HG03175 (cell line): ENCODE measurements at regions not wholly inside any gene's neighbourhood (a gene's known extent, or its start where the extent isn't known, plus 50 kb on each side); places are given as distances from the start of the nearest gene placed in this dataset.
"Not testable (repeated sequence)": the region's sequence is repeated elsewhere in the genome, so short reads cannot be mapped to it uniquely, and the experiment has no call there.

Experiments used
- ATAC-seq: cut with Tn5 transposase; IDR thresholded peaks from one replicate; pipeline ENCODE4 v1.9.1; 2021; ENCODE audit warnings: mild to moderate bottlenecking, moderate library complexity; ENCODE audit not compliant: unreplicated experiment

DNA sequence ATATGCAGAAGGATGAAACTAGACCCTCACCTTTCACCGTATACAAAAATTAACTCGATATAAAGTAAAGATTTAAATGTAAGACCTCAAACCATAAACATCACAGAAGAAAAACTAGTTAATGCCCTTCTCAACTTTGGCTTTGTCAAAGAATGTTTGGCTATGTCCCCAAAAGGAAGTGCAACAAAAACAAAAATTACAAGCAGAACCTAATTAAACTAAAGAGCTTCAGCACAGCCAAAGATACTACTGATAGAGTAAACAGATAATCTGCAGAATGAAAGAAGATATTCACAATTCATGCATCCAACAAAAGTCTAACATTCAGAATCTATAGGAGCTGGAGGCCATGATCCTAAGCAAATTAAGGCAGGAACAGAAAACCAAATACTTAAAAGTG is 824.6 kb upstream of the NEGR1 start:
- ATAC-seq, result no peak

GRCh38 chr1:73105755-73106154 is 823.4 kb upstream of the NEGR1 start:
- no peak for ATAC-seq

- no peak for ATAC-seq
Measured at GRCh38 chr1:73104749-73105148, 822.4 kb upstream of the NEGR1 start.

DNA sequence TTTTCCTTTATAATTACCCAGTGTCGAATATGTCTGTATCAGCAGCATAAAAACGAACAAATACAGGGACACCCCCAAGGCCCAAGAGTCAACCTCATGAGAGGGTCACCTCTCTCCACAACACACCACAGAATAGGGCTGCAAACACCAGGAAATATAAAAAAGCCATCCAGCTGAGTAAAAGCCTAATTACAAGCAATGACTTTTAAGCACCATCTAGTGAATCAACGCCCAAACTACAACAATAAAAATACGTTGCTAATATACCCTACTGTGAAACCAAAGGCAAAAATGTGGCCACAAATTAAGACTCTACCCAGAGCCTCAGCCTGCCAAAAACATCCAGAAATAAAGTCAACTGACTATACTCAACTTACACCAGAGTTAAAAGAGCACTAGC is 817.9 kb upstream of the NEGR1 start:
- ATAC-seq, result no peak

DNA sequence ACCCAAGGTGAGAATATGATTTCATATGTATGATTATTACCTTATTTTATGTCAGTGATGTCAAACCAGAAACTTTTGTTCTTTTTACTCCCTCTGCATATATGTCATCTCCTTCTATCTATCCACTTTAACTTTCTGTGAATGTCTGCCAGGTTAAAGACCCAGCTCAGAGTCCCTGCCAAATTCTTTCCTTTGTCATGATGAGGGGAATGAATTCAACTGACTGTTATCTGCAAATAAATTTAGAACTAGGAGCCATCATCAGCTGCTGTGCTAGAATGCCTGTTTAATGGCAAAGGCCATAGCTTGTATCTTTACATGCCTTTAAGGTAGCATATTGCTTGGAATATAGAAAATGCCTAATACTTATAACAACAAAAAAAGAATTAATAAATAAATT is 815.6 kb upstream of the NEGR1 start:
- no peak for ATAC-seq

DNA sequence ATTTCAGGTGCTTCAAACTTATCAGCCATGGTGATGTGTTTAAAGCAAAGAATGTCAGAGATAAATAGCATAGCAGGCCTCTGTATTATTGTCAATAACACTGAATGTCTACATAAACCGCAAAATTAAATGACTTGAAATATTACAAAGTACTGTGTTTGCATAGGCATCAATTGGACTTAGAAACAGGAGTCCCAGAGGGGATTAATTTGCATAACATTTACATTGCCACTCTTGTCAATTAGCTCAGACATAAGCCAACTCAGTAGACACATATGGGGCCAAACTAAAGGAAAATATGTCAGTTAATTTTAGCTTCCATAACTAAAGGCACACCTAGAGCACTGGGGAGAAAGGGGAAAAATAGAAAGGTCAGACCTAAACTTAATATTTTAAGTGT is 814.5 kb upstream of the NEGR1 start:
- ATAC-seq, result no peak

DNA sequence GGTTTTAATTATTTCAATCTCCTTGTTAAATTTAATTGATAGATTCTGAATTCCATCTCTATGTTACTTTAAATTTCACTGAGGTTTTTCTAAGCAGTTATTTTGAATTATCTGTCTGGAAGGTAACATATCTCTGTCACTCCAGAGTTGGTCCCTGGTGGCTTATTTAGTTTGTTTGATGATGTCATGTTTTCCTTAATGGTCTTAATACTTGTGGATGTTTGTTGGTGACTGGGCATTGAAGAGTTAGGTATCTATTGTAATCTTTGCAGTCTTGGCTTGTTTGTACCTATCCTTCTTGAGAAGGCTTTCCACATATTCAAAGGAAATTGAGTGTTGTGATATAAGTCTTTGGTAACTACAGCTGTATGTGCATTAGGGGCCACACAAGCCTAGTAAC is 810.0 kb upstream of the NEGR1 start:
- no peak for ATAC-seq

- no peak for ATAC-seq
Measured at GRCh38 chr1:73066866-73067265, 784.5 kb upstream of the NEGR1 start.

- ATAC-seq, result no peak
Measured at GRCh38 chr1:73065339-73066041, 783.2 kb upstream of the NEGR1 start.

DNA sequence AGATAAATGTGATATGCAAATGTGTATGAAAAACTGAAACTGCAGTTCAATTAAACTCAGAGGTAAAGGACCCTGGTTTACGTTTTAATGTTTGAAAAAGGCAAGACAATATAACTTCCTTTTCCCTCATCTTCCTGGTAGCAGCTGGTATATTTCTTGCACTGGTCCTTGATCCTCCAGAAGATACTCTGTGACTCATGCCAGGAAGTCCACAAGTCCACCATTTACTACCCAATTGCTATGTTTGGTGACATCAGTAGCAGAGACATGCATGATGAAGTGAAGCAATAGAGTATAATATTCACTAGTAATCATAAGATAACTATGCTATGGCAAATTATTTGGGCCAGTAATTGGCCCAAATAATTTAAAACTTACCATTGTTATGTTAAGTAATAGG is 774.5 kb upstream of the NEGR1 start:
- ATAC-seq, result no peak

GRCh38 chr1:73044241-73045036 is 762.1 kb upstream of the NEGR1 start:
- ATAC-seq, result no peak

- no peak for ATAC-seq
Measured at GRCh38 chr1:73042403-73042802, 760.1 kb upstream of the NEGR1 start.

- ATAC-seq, result no peak
Measured at GRCh38 chr1:73040811-73041210, 758.5 kb upstream of the NEGR1 start.

- no peak for ATAC-seq
Measured at GRCh38 chr1:73034271-73034670, 751.9 kb upstream of the NEGR1 start.

- no peak for ATAC-seq
Measured at GRCh38 chr1:73033640-73034039, 751.3 kb upstream of the NEGR1 start.

GRCh38 chr1:73029571-73029970 is 747.2 kb upstream of the NEGR1 start:
- ATAC-seq, result no peak

- no peak for ATAC-seq
Measured at GRCh38 chr1:73026114-73026513, 743.8 kb upstream of the NEGR1 start.

DNA sequence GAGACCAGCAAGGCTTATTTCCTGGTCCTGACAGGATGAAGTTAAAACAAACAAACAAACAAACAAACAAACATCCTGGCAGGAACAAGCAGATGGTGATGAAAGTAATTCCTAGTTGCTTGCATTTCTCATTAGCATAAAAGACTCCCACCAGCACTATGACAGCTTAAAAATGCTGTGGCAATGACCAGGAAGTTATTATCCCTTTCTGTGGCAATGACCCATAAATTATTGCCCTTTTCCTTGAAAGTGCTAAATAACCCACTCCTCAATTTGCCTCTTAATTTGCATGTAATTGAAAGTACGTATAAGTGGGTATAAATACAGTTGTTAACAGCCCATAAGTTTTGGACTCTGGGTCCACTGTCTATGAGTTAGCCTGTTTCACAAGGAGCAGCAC is 727.6 kb upstream of the NEGR1 start:
- no peak for ATAC-seq

DNA sequence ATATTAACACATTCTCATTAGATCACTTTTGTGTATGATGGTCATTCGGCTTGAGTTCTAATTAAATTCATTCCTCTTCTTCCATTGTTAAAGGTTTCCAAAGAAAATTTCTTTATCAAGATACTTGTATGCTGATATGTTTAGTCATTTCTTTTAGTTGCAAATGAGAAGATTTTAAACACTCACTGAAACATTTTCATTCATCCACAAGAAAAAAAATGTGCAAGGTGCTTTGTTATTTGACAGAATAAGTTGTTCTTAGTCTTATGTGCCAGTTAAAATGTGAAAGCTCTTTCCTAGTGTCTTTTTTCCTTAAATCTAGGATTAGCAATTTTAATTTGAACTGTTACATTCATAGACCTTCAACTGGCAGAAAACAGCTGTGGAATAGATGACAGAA is 727.0 kb upstream of the NEGR1 start:
- ATAC-seq, result no peak

DNA sequence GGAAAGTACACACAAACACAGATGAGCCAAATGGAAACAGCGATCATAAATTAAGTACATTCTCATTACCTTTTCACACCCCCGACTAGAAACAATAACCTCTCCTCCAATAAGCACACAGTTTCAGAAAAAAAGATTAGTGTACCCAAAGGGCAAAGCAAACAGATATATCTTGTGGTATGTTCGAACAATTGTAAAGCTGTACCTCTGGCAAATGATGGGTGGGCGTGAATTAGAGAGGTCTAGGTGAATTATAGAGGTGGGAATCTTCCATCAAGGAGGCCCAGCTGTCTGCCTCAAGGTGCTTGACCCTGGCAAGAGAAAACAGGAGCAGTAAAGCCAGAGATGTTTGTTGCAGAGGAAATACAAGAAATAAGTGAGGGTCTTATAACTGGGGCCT is 715.3 kb upstream of the NEGR1 start:
- ATAC-seq, result no peak

DNA sequence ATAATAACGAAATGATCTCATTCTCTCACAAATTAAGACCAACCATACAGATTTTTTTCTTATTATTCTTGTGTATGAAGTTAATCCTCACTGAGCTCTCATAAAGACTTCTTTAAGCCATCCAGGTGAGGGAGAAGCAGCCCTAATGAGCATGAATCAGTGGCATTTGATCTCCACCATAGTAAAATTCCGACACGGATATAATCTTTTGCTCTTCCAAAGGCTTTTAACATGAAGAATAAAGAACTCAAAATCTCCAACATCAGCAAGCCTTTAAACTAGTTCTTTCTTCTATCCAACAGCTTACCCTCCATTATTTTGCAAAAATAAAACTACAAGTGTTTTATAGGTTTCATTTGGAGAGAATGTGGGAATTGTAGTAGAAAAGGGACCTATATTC is 714.7 kb upstream of the NEGR1 start:
- ATAC-seq, result no peak

GRCh38 chr1:72987871-72988270 is 705.5 kb upstream of the NEGR1 start:
- not testable (repeated sequence) for ATAC-seq
